HepG2 (cell line): ENCODE measurements at regions not wholly inside any gene's neighbourhood (a gene's known extent, or its start where the extent isn't known, plus 50 kb on each side); places are given as distances from the start of the nearest gene placed in this dataset.

ENCODE experiments used
- ARID5B ChIP-seq: IDR thresholded peaks from 2 replicates; pipeline ENCODE4 v1.4.0; 2020; ENCODE audit warnings: mild to moderate bottlenecking, missing genetic modification reagents
- FOSL2 ChIP-seq: sonication (generic); formaldehyde crosslinking; IDR thresholded peaks from 2 replicates; pipeline ENCODE4 v1.4.0; 2020; ENCODE audit warnings: missing genetic modification reagents
- IRF9 ChIP-seq: sonication (generic); formaldehyde crosslinking; IDR thresholded peaks from 2 replicates; pipeline ENCODE4 v1.8.0; 2022; ENCODE audit warnings: missing genetic modification reagents, mild to moderate bottlenecking, borderline replicate concordance
- LCORL ChIP-seq, 2 experiments: fragments of 450-650 bp in 1 of 2; sonication (generic) in 1 of 2; formaldehyde crosslinking in 1 of 2; IDR thresholded peaks; 2 replicates each; pipeline versions ENCODE4 v1.5.0 to v1.6.1; 2017 to 2020; ENCODE audit warnings: antibody characterized with exemption in 1 of 2, missing genetic modification reagents in 1 of 2
- MATR3 ChIP-seq: sonication (generic); formaldehyde crosslinking; IDR thresholded peaks from 2 replicates; pipeline ENCODE4 v1.4.0; 2020; ENCODE audit warnings: missing genetic modification reagents
- MAX ChIP-seq: IDR thresholded peaks from 2 replicates; pipeline ENCODE4 v1.6.1; 2012; ENCODE audit warnings: inconsistent platforms
- PAX8 ChIP-seq: sonication (generic); formaldehyde crosslinking; IDR thresholded peaks from 2 replicates; pipeline ENCODE4 v1.8.0; 2022; ENCODE audit warnings: mild to moderate bottlenecking, missing genetic modification reagents, borderline replicate concordance
- SIX4 ChIP-seq: sonication (generic); formaldehyde crosslinking; IDR thresholded peaks from 2 replicates; pipeline ENCODE4 v1.4.0; 2020; ENCODE audit warnings: missing genetic modification reagents
- SNAI1 ChIP-seq: sonication (generic); formaldehyde crosslinking; IDR thresholded peaks from 2 replicates; pipeline ENCODE4 v1.5.0; 2020; ENCODE audit warnings: mild to moderate bottlenecking, missing genetic modification reagents, borderline replicate concordance
- ZBTB14 ChIP-seq: sonication (generic); formaldehyde crosslinking; IDR thresholded peaks from 2 replicates; pipeline ENCODE4 v1.4.0; 2020; ENCODE audit warnings: missing genetic modification reagents
- ZNF354B ChIP-seq: sonication (generic); formaldehyde crosslinking; IDR thresholded peaks from 2 replicates; pipeline ENCODE4 v1.8.0; 2022; ENCODE audit warnings: mild to moderate bottlenecking, missing genetic modification reagents
- ZNF484 ChIP-seq: sonication (generic); formaldehyde crosslinking; IDR thresholded peaks from 2 replicates; pipeline ENCODE4 v1.5.1; 2020; ENCODE audit warnings: mild to moderate bottlenecking, low read depth, missing genetic modification reagents, borderline replicate concordance

GRCh38 chr4:37758226-37758625, 68.3 kb upstream of the PGM2 start (continued):
- no peak for TF ChIP-seq MATR3 (CRISPR knock-in tag)
- no peak for TF ChIP-seq ZNF484 (CRISPR knock-in tag)
- TF ChIP-seq IRF9 (CRISPR knock-in tag): no peak
- TF ChIP-seq FOSL2 (CRISPR knock-in tag): 0 out of 2 replicates have a peak, but pooled peaks have one; percentile 15
- TF ChIP-seq SNAI1 (CRISPR knock-in tag): no peak
- no peak for TF ChIP-seq PAX8 (CRISPR knock-in tag)
- 0 out of 2 replicates have a peak, but pooled peaks have one; percentile 36 for TF ChIP-seq ARID5B (CRISPR knock-in tag)
- no peak for TF ChIP-seq SIX4
- TF ChIP-seq LCORL (IDR thresholded peaks at IDR 0.05): no peak
- no peak for TF ChIP-seq LCORL (CRISPR knock-in tag; IDR thresholded peaks at IDR 0.05)
- TF ChIP-seq MAX: no peak
- no peak for TF ChIP-seq ZBTB14 (CRISPR knock-in tag)
- TF ChIP-seq ZNF354B (CRISPR knock-in tag): no peak
- TF ChIP-seq, all 625 proteins: peak for 15
